HG02885 (cell line): ENCODE measurements at regions not wholly inside any gene's neighbourhood (a gene's known extent, or its start where the extent isn't known, plus 50 kb on each side); places are given as distances from the start of the nearest gene placed in this dataset.

ENCODE experiments used
- ATAC-seq: cut with Tn5 transposase; IDR thresholded peaks from one replicate; pipeline ENCODE4 v1.9.1; 2021; ENCODE audit warnings: mild to moderate bottlenecking; ENCODE audit not compliant: unreplicated experiment, poor library complexity

DNA sequence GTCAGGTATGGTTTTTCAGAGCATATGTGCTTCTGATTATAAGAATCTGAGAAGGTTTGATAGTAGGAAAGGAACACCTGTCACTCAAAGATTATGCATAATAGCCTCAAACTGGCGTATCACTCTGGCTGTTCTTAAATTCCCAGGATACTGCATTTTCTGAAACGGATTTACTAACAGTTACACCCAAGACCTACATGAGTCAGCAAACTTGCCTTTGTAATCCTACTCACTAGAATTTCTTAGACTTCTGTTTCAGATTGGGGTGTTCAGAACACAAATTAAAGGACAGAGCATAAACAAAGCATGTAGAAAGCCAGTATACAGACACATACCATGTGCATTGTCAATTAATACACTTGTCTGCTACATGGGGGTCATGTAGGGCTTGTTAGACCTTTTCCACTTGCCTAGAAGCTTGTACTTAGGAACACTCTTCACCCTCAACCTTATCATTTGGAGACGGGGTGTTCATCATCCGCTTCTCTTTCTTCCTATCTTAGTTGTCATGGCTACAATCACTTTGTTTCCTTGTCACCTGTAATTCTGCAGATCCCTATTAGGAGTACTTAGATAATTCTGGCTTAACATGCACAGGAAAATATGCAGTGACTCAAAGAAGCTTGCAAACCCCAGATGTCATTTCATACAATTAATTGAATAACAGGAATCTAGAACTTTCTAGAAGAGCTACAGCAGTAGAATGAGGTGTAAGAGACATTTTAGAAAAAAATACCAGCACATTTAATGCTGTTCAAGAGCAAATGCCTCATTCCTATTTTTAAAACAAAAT is 593.0 kb upstream of the TENM3 start:
- no peak for ATAC-seq

DNA sequence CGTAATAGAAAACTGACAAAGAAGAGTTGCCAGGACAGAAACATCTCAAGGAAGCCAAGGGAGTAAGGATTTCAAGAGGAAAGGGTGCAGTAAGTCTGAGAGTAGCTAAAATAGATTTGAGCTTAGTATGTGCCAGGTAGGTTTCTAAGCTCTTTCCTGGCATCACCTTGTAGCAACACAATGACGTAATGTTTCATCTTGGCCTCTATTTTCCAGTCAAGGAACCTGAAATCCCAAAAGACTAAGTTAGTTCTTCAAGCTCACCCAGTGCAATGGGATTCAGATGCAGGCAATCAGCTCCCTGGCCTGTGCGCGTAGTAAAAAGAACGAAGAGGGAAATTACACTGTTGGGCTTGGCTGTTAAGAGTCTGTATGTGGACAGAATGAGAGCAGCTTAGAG is 586.5 kb upstream of the TENM3 start:
- ATAC-seq, result no peak

GRCh38 chr4:181659202-181659601 is 584.0 kb upstream of the TENM3 start:
- no peak for ATAC-seq

DNA sequence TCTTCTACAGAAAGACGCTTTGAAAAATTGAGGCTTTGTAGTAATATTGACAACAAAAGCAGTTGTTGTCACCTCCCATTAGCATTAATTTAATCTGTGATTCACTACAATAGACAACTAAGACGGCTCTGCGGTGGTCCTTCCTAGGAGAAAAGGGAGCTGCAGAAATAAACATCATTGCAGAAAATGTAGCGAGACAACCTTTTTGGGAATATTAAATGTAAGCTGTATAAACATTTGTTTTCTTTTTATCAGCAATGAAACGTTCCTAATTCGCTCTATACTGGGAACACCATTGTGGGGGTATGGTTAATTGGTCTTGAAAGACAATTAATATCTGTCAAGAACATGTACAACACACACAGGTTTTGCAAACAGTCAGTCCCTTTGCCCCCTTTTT is 583.3 kb upstream of the TENM3 start:
- ATAC-seq, result no peak

DNA sequence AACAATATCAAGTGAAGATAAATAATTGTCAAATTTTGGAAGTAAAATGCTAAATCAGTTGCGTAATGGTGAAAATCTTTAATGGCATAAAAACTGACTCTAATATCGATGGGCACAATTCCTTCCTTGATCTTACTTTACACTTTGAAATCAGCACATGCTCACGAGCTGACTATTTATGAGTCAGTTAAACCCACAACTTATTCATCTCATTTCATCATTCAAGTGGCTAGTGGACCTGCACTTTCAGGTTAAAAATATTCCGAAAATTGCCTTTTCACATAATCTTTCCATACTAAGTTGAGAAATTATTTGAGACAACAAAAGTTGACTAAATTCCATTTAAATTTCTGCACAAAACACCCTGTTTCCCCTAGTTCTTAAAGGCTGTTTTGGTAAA is 582.1 kb upstream of the TENM3 start:
- ATAC-seq, result no peak

DNA sequence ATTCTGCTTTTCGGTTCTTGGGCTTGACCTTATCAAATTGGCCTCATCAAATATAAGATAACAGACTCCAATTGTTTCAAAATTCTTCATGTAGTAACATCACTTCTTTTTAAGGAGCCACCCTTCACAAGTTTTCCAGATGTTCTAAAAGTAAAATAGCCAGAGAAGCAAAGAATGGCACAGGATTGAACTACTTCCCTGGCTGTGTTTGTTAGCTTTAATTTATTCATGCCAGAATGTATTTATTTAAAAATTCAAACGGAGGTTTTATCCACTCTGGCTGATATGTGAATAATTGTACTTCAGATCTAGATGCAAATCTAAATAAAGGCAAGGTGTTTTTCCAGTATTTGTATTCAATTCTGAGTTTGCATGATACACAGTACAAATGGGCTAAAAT is 581.3 kb upstream of the TENM3 start:
- ATAC-seq, result no peak

GRCh38 chr4:181662383-181662782 is 580.8 kb upstream of the TENM3 start:
- ATAC-seq, result no peak

DNA sequence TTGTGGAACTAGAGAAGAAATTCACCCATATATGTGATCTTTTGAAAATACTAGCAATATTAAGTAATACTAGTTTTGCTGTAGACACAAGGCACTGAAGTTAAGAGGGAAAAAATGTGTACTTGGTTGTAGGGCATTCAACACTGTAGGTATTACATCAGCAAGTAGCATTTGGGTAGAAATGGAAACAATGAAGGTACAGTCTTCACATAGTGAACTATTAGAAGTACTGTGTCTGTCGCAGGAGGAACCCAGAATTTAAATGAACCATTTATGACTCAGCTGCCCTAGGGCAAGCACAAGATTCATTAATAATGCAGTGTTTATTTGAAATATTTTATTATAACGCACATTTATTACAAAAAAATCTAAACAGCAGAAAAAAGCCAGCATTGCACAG is 572.7 kb upstream of the TENM3 start:
- ATAC-seq, result no peak

- no peak for ATAC-seq
These were observed 571.5 kb upstream of the TENM3 start for GRCh38 chr4:181671672-181672071.

GRCh38 chr4:181672751-181673150 is 570.5 kb upstream of the TENM3 start:
- ATAC-seq, result no peak

- ATAC-seq, result no peak
These were observed 568.8 kb upstream of the TENM3 start for GRCh38 chr4:181674315-181674875.

- ATAC-seq, result no peak
These were observed 566.7 kb upstream of the TENM3 start for GRCh38 chr4:181676546-181676945.

DNA sequence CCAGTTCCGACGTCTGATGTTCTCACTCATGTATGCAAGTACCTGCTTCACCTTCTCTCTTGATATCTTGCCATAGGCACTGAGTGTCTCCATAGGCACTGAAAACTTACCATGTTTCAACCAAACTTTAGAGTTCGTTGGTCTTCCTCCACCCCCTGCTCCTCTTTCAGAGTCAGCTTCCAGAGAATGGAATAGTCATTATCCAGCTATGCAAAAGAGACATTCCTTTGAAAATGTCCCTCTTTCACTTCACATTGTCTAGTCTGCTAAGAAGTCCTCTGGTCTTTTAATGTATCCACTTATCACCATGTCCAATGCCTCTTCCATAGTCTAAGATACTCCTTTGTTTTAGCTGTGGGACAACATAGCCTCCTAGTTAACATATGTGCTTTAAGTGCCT is 566.0 kb upstream of the TENM3 start:
- ATAC-seq, result no peak

- ATAC-seq, result no peak
These were observed 565.6 kb upstream of the TENM3 start for GRCh38 chr4:181677621-181678020.

DNA sequence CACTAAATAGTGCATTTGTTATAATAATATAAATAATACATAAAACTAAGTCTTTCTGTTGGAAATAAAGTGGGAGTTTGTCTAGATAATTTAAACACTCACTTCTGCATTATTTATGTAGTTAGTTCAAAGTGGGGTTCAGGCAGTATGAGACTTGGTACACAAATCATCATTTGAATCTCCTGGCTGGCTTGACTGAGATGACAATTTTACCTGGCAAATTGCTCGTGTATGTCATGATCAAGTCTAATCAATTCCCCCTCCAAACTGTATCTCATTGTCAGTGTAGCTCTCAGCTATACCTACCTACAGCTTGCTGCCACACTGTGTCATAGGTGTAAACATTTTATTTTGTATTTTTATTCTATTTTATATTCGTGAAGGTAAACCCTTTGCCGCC is 563.4 kb upstream of the TENM3 start:
- no peak for ATAC-seq

DNA sequence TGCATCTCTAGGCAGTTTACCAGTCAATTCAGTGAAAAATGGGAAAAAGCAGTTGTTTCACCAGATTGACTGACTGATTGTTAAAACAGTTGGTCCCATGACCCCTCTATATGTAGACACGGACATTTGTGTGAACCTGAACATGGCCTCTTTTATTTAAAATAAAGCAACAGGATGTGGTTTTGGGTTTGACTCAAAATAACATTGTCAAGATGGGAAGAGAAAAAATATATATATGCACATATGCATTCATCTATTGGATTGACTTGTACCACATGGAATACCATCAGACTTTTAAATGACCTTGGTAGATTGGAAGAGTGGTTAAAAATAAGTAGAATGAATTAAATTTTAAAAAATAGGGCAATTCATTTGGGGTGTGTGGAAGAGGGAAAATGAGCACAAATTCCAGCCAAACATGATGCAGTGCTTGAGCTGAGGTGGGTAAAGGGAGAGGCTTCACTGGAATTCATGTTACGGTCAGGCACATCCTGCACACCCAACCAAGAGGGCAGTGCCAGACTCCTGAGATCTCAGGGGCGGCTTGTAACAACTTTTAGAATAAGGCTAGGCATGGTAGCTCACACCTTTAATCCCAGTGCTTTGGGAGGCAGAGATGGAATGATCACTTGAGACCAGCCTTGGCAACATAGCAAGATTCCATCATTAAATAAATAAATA is 560.7 kb upstream of the TENM3 start:
- no peak for ATAC-seq

DNA sequence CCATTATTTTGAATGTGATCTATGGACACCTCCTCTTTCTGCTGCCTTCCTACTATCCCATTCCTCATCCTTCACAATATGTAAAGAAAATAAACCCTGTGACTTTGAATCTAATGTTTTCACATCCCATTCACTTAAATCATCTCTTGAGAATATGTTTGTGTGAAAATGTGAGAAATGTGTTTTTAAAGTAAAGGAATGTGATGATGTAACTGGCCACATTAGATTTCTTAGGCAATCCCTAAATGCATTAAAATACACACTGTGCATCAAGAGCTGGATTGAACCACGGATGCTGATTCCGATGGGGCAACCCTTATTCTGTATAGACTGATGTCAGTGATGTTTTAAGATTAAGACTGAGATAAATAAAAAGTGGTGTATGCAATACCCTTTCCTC is 558.9 kb upstream of the TENM3 start:
- no peak for ATAC-seq

- ATAC-seq, result no peak
These were observed 557.7 kb upstream of the TENM3 start for GRCh38 chr4:181685461-181685860.

DNA sequence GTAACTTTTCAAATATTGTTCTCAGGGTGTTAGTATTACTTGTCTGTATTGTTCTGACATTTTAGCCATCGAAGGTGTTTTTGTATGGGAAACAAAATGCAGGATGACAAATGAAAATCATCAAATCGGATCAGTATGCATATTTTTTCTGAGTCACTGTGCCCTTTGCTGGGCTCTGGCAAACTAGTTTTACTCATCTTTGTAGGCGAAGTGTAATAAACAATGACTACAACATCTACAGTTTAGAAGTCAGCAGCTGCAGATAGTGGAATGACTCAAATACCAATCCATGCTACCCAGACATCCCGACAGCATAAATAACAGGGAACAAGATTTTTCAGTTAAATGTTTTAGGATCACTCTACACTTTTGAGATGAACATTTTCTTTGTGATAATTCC is 557.3 kb upstream of the TENM3 start:
- no peak for ATAC-seq

- no peak for ATAC-seq
These were observed 556.1 kb upstream of the TENM3 start for GRCh38 chr4:181687116-181687515.

- no peak for ATAC-seq
These were observed 554.8 kb upstream of the TENM3 start for GRCh38 chr4:181688432-181688831.

DNA sequence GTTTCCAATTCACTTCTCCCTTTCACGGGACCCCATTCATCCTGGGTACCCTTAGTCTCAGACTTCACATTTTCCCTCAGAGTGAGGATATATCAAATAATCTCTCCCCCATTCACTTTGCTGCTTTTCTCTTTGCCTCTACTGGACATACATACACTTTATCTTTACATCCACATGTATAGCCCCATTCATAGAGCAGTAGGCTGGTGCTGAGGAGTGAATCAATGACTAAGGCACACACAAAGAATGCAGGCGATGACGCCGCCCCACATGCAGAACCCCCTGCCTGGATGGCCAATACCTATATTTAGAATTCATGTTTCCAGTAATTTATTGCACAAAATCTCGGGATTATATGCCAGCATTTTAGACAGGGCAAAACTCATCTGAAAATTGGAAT is 554.3 kb upstream of the TENM3 start:
- ATAC-seq, result no peak
